ENCODE measurements at regions not wholly inside any gene's neighbourhood (a gene's known extent, or its start where the extent isn't known, plus 50 kb on each side); places are given as distances from the start of the nearest gene placed in this dataset.
A peak's percentile ranks its signal among the peaks of the same experiment; 100 is the strongest.

GRCh38 chr11:8794126-8794525 is 111.5 kb downstream of the RPL27A start:
- peak overlapping the region in 11 of 12 donors; percentile 31 to 89 (median 75) for H3K27ac ChIP-seq

GRCh38 chr11:8794677-8795103 is 112.1 kb downstream of the RPL27A start:
- intact Hi-C loops (cut with DNase I): loop anchor here in 2 of 10 donors (5.0 to 10.0 kb wide), 2 partner anchors 77 to 80 kb away; no protein-coding TSS in a partner anchor
- no peak for TF ChIP-seq POLR2A (IDR thresholded peaks at IDR 0.05)
- TF ChIP-seq CTCF (IDR thresholded peaks at IDR 0.05): peak; percentile 24 to 60 (median 44)
- Histone ChIP-seq H3K27me3 (no peaks in the 10 kb centered on the region), H3K27ac (peak overlapping the region in 11 of 12 donors; percentile 31 to 89 (median 75)), H3K36me3 (peaks cover 0 to 26% (median 0%) of the 10 kb centered on the region in 9 donors), H3K4me3 (no peak overlapping the region), H3K9me3 (no peaks in the 10 kb centered on the region), H3K4me1 (peaks cover 0 to 51% (median 30%) of the 10 kb centered on the region in 12 donors)
- DNase-seq (peak in 1 of 5 donors; percentile 39), ATAC-seq (peak; percentile 79 to 87 (median 86))
- WGBS, 4 donors: 36 to 67% (median 52%) methylated on average over 2 of the region's 2 CpGs

More at GRCh38 chr11:8794126-8794525, 111.5 kb downstream of the RPL27A start:
- ATAC-seq: peak in 1 of 4 donors; percentile 29
- TF ChIP-seq POLR2A (IDR thresholded peaks at IDR 0.05) (no peak), CTCF (IDR thresholded peaks at IDR 0.05) (no peak)
- WGBS, 4 donors: 62 to 77% (median 75%) methylated on average over 6 of the region's 6 CpGs
- intact Hi-C loops (cut with DNase I): loop anchor here in 2 of 10 donors (5.0 to 10.0 kb wide), 2 partner anchors 77 to 79 kb away; no protein-coding TSS in a partner anchor
- peaks cover 0 to 26% (median 0%) of the 10 kb centered on the region in 9 donors for H3K36me3 ChIP-seq
- no peak overlapping the region for H3K4me3 ChIP-seq
- DNase-seq: no peak
- peaks cover 0 to 51% (median 30%) of the 10 kb centered on the region in 12 donors for H3K4me1 ChIP-seq
- H3K27me3 ChIP-seq: no peaks in the 10 kb centered on the region
- H3K9me3 ChIP-seq: no peaks in the 10 kb centered on the region

- intact Hi-C loops (cut with DNase I): loop anchor here in 1 of 10 donors (10.0 kb wide), 1 partner anchor 82 kb away; no protein-coding TSS in a partner anchor
- TF ChIP-seq POLR2A (IDR thresholded peaks at IDR 0.05): no peak
- no peak for TF ChIP-seq CTCF (IDR thresholded peaks at IDR 0.05)
- DNase-seq: no peak
- no peaks in the 10 kb centered on the region for H3K27me3 ChIP-seq
- 0 to 41% (median 0%) methylated on average over 1 of the region's 1 CpG for WGBS, 4 donors
- peaks cover 0 to 42% (median 0%) of the 10 kb centered on the region in 9 donors for H3K36me3 ChIP-seq
- H3K4me1 ChIP-seq: peaks cover 0 to 64% (median 33%) of the 10 kb centered on the region in 12 donors
- no peak overlapping the region for H3K4me3 ChIP-seq
- peak overlapping the region in 1 of 12 donors; percentile 70 for H3K27ac ChIP-seq
- H3K9me3 ChIP-seq: no peaks in the 10 kb centered on the region
- ATAC-seq: no peak
These were observed 114.0 kb upstream of the AKIP1 start for GRCh38 chr11:8796941-8797340.

GRCh38 chr11:8799273-8799672 is 111.7 kb upstream of the AKIP1 start:
- Histone ChIP-seq H3K4me3 (no peak overlapping the region), H3K27me3 (no peaks in the 10 kb centered on the region), H3K4me1 (peaks cover 2 to 78% (median 36%) of the 10 kb centered on the region in 12 donors), H3K36me3 (peaks cover 0 to 55% (median 0%) of the 10 kb centered on the region in 9 donors), H3K27ac (peak overlapping the region in 8 of 12 donors; percentile 5 to 54 (median 22)), H3K9me3 (no peaks in the 10 kb centered on the region)
- WGBS, 4 donors: 90 to 100% (median 94%) methylated on average over 2 of the region's 2 CpGs
- intact Hi-C loops (cut with DNase I): loop anchor here in 1 of 10 donors (10.0 kb wide), 1 partner anchor 84 kb away; no protein-coding TSS in a partner anchor
- DNase-seq: no peak
- no peak for TF ChIP-seq POLR2A (IDR thresholded peaks at IDR 0.05)
- no peak for TF ChIP-seq CTCF (IDR thresholded peaks at IDR 0.05)
- no peak for ATAC-seq

Data from heart left ventricle (tissue), 16 donors.